C4-2B (cell line): ENCODE measurements at regions not wholly inside any gene's neighbourhood (a gene's known extent, or its start where the extent isn't known, plus 50 kb on each side); places are given as distances from the start of the nearest gene placed in this dataset.

ENCODE experiments used
- ZFX ChIP-seq: fragments of 450-650 bp; IDR thresholded peaks from 2 replicates; pipeline ENCODE4 v1.6.1; 2017
- TF ChIP-seq, protein P1 (sequence below): fragments of 450-650 bp; conservative IDR thresholded peaks from 2 replicates; pipeline ENCODE4 v1.5.1; 2017; ENCODE audit warnings: mild to moderate bottlenecking

DNA sequence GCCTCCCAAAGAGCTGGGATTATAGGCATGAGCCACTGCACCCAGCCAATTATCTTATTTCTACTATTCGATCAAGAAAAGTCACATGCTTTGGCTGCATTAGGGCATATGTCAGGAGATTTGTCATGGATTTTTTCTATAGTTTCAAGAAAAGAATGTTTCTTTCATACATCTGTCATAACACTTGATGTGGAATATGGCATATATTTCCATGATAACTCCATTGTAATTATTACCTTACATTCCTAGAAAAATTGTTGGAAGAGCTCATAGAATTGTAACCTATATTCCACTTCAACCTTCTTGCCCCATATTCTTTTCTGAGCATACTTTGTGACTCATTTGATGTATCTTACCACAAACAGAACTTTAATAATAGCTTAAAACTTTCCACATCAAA lies 740.9 kb upstream of the FLRT2 start:
- TF ChIP-seq, protein P1, sequence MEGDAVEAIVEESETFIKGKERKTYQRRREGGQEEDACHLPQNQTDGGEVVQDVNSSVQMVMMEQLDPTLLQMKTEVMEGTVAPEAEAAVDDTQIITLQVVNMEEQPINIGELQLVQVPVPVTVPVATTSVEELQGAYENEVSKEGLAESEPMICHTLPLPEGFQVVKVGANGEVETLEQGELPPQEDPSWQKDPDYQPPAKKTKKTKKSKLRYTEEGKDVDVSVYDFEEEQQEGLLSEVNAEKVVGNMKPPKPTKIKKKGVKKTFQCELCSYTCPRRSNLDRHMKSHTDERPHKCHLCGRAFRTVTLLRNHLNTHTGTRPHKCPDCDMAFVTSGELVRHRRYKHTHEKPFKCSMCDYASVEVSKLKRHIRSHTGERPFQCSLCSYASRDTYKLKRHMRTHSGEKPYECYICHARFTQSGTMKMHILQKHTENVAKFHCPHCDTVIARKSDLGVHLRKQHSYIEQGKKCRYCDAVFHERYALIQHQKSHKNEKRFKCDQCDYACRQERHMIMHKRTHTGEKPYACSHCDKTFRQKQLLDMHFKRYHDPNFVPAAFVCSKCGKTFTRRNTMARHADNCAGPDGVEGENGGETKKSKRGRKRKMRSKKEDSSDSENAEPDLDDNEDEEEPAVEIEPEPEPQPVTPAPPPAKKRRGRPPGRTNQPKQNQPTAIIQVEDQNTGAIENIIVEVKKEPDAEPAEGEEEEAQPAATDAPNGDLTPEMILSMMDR = no peak
- no peak for TF ChIP-seq ZFX
